T1000 (cell line): ENCODE measurements at regions not wholly inside any gene's neighbourhood (a gene's known extent, or its start where the extent isn't known, plus 50 kb on each side); places are given as distances from the start of the nearest gene placed in this dataset.
"Not testable (repeated sequence)": the region's sequence is repeated elsewhere in the genome, so short reads cannot be mapped to it uniquely, and the experiment has no call there.

ENCODE experiments used
- DNase-seq: peaks from one replicate; lab custom pipeline; 2025; ENCODE audit warnings: mixed read lengths; lab: John Stamatoyannopoulos, UW

DNA sequence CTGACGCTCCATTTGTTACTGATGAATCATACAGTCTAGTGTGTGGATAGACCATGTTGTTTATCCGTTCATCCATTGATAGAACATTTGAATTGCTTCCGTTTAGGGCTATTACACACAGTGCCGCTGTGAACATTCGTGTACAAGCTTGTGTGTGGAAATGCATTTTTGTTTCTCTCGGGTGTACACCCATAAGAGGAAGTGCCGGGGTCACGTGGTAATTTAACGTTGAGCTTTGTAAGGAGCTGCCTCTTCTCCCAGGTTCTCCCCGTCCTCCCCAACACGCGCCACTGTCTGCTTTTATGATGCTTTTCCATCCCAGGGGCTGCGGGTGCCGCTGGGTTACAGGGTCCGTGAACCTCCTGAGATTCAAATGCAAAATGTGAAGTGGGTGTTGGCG is 142.3 kb downstream of the IGLL1 start:
- DNase-seq: no peak

DNA sequence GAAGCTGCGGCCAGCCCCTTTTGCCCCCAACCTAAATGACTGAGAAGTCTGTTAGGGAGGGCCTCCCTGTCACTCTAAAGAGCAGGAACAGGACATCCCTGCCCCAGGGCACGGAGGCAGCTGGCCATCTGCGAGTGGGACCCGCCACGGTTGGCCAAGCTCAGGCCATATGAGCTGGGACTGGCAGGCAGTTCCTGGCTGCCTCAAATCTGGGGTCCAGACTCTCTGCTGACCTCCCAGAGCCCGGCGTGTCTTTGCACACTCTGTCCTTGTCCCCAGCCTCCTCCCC is 143.0 kb downstream of the IGLL1 start:
- DNase-seq: not testable (repeated sequence)

DNA sequence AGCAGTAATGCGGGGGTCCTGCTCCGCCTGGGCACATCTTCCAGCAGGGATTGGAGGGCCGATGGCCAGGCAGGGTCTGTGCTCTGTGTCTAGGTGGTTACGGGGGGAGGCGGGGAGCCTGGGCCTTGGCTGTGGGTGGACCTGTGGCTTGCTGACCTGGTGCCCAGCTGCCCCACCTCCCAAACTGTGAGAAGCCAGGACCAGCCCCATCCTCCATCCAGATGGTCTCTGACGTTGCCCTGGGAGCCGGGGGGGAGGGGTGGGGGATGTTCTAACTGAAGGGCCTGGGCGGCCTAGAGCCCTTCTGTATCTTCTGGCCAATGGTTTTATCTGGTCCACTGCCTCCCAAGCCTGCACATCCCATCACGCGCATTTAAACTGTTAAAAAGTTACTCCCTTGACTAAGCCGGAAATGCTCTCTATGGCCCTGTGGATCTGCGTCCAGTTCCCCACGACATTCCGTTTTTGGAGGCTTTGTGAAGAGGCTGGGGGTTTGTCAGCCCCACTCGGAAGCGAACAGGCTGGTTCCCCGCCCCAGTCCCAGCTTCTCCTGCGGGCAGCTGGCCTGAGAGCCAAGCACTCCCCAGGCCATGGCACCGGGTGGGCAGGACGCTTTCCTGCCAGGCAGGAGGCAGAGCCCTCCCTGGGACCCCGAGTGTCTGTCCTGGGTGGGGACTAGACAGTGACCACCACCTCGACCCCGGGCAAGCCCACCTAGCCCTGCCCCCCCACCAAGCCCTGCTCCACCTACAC is 143.6 kb downstream of the IGLL1 start:
- DNase-seq: not testable (repeated sequence)

DNA sequence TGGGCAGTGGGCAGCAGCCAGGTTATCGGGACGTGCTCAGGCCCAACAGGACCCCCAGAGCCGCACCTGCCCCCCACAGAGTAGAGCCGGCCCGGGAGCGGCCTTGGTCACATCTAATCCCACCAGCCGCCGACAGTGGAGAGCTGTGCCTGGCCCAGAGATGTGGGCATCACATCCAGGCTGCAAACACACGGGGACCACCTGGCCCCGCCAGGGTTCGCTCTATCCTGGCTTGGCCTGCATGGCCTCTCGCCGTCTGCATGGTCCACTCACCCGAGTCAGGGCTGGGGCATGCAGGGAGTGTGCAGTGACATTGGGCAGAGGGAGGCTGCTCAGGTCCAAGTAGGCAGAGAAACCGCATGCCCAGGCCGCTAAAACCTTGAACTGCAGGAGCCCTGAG is 144.9 kb downstream of the IGLL1 start:
- DNase-seq: not testable (repeated sequence)

DNA sequence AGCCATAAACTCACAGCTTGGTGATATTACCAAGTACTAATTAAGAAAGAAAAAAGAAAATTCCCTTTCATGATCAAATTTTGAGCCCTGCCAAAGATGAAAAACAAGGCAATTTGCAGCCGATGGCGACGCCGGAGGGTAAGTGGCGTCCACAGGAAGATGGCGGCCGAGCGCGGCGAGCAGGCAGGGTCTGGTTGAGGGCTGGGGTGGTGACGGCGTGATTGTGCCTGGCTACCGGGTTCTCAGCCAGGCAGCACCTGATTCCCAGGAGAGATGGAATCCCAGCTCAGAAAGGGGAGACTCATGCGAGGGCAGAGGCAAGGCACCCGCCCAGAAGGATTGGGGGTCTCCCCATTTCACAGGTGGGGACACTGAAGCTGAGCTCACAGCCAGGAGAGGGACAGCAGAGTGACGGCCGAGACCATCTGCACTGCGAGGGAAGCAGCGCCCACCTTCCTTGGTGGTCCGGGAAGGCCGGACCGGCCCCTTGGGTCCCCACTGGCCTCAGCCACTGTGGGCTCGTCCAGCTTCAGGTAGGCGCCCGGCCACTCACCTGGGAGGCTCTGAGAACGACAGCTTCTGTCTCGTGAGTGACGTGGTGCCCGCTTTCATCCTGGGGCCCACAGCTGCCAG is 145.8 kb downstream of the IGLL1 start:
- DNase-seq: not testable (repeated sequence)

DNA sequence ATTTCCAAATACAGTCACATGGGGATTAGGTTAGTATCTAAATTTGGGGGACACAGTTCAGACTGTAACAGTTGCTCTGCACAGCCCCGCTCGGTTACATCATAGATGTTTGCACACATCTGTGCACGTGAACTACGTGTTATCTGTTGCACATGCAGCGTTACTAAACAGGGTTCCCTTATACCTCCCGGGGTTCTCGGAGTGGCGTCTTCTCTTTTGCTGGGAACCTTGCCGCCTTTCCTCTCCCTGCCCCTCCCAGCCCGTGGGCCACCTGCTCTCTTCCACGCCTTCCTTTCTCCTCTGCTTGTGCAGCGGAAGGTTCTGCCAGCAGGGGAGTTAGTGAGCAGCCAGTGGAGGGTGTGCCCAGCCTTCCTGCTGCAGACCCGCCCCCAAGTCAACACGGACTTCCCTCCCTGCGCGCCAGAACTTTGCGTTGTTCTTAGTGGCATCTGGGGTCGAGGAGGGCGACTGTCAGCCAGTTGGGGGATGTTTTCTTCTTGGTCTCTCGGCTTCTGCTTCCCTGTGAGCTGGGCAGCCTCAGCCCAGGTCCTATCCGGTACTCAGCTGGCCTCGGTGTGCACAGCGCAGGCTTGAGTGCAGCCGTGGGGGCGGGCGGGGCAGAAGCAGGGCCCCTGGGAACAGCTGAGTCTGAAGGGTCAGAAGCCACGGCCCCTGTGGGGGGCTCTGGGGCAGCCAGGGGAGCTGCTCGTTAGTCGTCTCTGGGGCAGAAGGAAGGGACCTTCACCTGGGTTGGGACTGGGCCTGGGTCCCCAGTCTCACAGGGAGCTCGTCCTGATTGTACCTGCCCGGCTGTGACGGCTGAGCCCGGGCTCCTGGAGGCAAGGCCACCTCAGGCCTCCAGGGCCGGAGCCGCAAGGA is 146.7 kb downstream of the IGLL1 start:
- DNase-seq: not testable (repeated sequence)

DNA sequence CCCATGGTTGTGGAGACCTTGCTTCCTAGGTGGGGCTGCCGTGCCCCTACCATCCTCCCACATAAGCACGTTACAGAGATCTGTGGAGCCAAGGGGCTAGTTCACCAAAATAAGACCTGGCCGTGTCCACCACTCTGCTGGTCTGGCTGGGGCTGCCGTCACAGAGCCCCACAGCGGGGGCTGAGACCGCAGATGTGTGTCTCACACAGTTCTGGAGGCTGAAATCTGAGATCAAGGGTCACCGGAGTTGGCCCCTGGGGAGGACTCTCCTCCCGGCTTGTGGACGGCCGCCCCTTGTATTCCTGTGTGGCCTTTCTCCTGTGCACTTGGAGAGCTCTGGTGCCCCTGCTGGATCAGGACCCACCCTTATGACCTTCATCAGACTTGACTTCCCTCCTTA is 147.4 kb downstream of the IGLL1 start:
- DNase-seq: not testable (repeated sequence)

DNA sequence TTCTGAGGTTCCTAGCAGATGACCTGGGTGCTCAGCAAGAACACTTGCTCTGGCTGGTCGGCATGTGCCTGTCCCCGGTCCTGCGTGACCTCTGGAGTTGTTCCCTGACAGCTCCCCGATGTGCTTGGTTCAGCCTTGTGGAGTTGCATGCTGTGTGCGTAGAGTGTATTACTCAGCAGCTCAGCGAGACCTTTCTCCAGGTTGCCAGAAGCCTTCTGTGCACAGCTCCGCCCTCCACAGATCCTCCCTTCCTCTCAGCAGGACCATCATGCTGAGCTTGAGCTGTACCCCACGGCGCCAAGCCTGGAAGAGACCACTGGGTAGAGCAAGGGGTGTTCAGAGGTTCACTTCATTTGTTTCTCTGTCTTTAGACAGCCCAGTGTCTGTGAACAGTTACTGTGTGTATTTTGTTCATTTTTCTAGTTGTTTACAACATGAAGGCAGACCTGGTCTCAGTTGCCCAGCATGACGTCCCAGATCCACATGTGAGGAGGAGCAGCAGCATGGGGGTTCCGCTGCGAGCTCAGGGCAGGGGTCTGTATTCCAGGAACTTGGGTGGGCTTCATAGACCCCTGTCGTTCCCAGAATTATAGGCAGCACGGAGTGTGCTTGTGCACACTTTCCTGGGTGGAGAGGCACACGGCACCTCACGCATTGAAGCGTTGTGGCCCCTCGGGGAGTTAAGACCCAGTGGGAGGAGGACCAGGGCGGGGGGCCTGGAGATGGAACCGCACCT is 148.6 kb downstream of the IGLL1 start:
- DNase-seq: no peak

DNA sequence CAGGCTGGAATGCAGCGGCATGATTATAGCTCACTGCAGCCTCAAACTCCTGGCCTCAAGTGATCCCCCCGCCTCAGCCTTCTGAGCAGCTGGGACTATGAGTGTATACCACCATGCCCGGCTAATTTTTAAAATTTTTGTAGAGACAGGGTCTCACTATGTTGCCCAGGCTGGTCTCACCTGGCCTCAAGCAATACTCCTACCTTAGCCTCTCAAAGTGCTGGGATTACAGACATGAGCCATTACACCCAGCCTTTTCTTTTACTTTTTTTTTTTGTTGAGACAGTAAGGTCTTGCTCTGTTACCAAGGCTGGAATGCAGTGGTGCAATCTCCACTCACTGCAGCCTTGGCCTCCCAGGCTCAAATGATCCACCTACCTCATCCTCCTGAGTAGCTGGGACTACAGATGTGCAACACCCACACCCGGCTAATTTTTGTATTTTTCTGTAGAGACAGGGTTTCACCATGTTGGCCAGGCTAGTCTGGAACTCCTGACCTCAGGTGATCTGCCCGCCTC is 155.5 kb downstream of the IGLL1 start:
- not testable (repeated sequence) for DNase-seq

DNA sequence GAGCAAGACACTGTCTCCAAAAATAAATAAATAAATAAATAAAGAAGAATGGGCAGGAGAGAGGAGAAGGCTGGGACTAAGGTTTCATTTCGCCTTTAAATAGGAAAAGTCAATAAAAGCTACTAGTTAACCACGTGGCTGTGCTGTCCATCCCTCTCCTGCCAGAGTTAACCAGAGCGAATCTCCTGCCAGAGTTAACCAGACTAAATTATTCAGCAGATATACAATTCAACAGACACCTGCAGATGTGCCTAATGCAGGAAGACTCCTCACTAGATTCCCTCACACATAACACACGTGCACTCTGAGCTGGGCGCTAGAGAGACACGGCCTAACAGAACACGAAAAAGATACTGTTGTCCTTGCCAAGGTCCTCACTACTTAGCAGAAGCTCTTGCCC is 156.1 kb downstream of the IGLL1 start:
- DNase-seq: no peak

DNA sequence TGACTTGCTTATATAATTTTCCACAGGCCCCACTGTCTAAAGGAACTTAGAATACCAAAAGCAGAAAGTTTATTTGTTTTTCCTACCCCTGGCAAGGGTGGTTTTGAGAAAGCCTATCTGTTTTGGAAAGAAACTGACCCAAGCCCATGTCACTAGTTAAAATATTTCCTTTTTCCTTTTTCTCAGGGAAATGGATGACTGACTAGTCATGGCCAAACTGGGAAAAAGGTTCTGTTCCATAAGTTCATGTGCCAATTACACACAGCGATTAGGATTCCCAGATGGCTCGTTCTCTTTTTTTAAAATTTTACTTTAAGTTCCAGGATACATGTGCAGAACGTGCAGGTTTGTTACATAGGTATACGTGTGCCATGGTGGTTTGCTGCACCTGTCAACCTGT is 157.8 kb downstream of the IGLL1 start:
- DNase-seq: not testable (repeated sequence)

DNA sequence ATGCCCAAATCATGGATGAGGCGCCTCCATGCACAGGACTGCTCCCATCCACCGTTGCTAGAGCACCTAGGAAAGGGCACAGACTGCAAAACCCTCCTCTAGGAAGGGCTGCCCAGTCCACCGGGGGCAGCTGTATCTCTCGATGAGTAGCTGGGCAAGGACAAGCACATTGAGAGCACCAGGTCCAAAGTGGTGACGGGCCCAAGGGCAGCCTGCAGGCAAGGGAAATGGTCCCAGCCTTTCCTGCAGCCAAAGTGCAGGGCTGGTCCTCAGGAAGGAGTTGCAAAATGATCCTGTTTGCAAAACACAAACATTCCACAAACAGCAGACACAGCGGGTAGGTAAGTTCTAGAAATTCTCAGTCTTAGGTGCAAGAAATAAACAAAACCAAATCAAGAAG is 158.8 kb downstream of the IGLL1 start:
- DNase-seq: not testable (repeated sequence)

DNA sequence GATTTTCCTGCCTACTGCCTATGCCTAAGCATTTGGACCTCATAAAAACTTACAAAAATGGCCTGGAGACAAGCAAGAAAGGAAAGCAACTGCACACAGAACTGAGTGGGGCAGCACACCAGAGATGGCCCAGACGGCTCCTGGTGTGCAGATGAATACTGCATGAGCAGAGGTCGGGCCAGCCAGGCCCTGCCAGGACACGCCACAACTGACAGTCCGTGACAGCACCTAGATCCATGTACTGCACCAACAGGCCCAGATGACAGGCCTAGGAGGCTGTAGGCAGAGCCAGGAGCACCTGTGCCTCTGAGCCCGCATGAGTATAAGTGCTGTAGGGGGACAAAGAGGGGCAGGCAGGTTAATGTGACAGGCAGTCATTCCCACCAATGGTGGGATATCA is 160.2 kb downstream of the IGLL1 start:
- DNase-seq: no peak

DNA sequence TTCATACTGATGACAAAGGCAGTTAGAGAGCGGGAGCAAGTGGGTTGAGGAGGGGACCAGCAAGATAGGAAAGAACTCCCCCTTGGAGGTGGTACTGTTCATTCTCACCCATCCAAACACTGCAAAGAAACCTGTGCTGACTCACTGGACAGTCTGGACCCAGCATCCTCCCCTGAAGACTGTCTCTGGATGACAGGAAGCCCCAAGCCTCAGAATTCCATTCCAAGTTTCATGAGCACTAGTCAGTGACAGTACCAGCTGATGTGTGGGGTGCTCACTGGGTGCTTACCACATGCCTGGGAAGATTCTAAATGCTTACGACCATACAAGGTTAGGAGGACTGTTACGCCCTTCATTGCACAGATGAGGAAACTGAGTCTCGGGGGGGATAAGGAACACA is 160.9 kb downstream of the IGLL1 start:
- DNase-seq: no peak

DNA sequence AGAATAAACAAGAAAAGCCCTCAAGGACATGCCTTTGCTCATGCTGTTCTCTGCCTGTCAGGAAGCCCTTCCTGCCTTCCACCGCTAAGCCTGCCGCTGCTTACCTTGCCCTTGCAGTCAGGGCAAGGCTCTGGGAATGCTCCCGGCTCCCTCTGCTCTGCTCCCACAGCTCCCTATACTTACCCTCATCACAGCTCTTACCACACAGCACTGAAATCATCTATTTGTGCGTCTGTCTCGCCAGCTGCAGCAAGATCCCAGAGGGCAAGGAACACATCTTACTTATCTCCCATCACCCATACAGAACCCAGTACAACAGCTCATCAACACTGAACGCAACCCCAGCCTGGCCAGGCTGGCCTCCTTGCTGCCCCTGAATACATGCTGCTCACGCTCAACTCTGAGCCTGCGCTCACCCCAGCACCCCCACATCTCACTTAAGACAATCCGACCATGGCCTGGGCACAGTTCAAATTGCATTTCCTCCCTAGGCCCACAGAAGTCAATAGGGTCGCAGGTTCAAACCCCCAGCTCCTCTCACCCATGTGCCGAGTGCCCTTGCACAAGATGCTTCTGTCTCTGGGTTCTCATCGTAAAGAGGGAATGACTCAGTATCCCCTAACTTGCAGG is 161.8 kb downstream of the IGLL1 start:
- DNase-seq: no peak

DNA sequence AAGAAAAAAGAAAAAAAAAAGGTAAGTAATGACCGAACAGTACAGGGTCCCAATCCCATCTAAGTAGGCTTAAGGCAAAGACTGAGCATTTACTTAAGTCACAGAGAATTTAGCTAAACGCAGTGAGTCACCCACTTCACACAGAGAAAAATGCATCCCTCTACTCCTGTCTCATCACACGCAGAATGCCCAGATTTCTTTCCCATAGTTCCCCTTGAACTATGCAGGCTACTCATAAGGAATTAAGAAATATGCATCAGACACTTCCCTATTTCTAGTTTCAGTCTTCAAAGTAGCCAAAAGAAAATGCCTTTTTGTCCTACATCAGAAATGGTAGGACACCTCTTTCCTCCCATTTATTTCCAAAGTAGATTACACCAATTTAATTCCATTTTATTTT is 162.8 kb downstream of the IGLL1 start:
- not testable (repeated sequence) for DNase-seq

DNA sequence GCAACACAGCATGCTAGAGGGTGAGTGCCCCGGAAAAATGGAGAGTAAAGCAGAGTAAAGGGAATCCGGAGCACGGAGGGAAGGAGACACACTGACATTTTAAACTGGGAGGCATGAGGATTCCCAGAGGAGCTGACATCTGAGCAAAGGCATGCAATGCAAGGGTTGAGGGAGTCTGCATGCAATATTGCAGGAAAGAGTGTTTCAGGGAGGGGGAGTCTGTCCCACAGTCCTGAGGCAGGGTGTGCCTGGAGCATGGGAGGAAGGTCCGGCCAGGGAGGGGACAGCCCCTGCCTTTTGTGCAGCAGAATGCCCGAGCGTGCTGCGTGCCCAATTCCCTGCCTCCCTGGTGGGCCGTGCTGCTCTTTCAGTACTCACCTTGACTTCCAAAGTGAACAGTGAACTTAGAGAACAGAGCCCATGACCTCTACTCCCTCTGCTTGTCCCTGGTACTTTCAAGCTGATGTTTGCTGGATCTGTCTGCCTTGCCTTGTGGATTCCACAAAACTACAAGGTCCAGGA is 163.9 kb downstream of the IGLL1 start:
- not testable (repeated sequence) for DNase-seq

DNA sequence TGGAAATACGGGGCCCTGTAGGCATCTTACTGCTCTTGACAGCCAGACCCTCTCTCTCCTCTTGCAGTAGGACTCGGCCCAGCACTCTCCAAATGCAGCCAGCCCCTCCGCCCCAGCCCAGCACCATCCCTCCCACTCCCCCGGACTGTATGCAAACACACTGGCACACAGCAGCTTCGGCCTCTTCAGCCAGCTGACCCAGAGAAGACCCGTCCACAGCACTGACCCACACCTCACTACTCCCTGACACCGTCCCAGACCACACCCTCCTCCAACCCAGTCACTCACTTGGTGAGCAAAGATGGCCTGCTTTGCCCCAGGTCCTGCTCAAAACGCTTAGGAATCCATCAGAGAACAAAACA is 164.6 kb downstream of the IGLL1 start:
- DNase-seq: no peak

DNA sequence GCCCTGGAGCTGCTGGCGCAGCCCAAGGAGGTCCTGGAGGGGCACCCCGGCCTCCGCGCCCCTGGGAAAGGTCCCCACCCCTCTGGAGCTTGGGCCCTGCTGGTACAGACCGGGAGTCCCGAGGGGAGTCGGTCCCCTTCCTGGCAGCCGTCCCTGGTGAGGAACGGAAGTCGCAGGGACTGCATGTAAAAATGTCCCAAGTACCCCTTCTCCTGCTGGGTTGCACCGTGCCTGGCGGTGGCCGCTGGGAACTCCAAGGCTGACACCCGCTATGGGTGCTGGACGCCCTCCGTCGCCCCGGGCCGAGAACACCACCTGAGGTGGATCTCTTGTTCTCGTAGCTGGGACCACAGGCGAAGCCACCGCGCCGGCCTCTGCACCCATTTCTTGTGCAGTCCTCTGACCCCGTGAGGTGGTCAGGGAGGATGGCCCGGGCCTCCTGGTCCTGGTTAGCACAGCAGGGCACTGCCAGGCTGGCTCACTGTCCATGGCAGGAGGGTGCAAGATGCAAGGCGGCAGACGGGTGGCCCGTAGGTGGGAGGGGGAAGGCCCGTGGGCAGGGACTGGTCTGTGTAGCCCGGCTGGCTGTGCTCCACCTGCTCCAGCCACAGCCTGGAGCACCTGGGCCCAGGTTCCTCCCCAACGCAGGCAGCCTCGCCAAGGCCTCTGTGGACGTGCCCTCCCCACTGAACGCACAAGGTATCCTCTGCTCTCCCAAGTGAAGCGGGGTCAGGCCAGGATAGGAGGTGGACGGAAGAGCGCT is 165.2 kb downstream of the IGLL1 start:
- DNase-seq: no peak

DNA sequence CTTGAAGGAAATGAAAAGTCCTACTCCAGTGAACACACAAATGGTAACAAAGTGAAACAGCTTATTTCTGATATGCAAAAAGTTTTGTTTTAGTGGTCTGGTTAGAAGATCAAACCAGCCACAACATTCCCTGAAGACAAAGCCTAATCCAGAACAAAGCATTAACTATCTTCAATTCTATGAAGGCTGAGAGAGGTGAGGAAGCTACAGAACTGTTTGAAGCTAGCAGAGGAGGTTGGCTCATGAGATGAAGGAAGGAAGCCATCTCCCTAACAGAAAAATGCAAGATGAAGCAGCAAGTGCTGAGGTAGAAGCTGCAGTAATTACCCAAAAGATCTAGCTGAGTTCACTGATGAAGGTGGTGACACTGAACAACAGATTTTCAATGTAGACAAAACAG is 168.4 kb downstream of the IGLL1 start:
- no peak for DNase-seq

DNA sequence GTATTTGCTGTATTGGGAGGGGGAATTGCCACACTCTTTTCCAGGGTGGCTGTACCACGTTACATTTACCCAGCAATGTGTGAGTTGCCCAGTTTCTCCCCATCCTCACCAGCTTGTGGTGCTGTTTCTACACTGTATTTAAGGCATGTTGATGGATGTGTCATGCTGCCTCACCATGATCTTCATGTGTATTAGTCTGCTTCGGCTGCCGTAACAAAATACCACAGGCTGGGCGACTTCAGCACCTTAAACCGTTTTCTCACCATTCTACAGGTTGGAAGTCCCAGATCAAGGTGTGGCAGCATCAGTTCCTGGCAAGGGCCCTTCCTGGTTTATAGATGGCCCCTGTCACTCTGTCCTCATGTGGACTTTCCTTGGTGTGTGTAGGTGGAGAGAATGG is 169.7 kb downstream of the IGLL1 start:
- no peak for DNase-seq
